ENCODE measurements at regions not wholly inside any gene's neighbourhood (a gene's known extent, or its start where the extent isn't known, plus 50 kb on each side); places are given as distances from the start of the nearest gene placed in this dataset.
"Not testable (repeated sequence)": the region's sequence is repeated elsewhere in the genome, so short reads cannot be mapped to it uniquely, and the experiment has no call there.

- H3K4me3 ChIP-seq (ENCODE audit: low read length in 2 of 2), result no peak overlapping the region
- H3K4me1 ChIP-seq (ENCODE audit: control insufficient read depth in 2 of 2, insufficient read depth in 2 of 2, low read length in 2 of 2), result no peaks in the 10 kb centered on the region
These were observed 97.4 kb upstream of the UGP2 start for GRCh38 chr2:63743982-63744966.

GRCh38 chr2:63746548-63746947 lies 95.1 kb upstream of the UGP2 start:
- not testable (repeated sequence) for H3K9ac ChIP-seq (ENCODE audit: low read depth in 1 of 2, low read length in 2 of 2); H3K27ac ChIP-seq (ENCODE audit: low read depth in 2 of 2, low read length in 2 of 2); H3K4me3 ChIP-seq (ENCODE audit: low read length in 2 of 2); H3K27me3 ChIP-seq (ENCODE audit: control insufficient read depth in 2 of 2, insufficient read depth in 2 of 2, low read length in 2 of 2); H3K36me3 ChIP-seq (ENCODE audit: control insufficient read depth in 2 of 2, insufficient read depth in 2 of 2, low read length in 2 of 2); H3K9me3 ChIP-seq (ENCODE audit: control insufficient read depth in 2 of 2, low read length in 2 of 2); H3K4me1 ChIP-seq (ENCODE audit: control insufficient read depth in 2 of 2, insufficient read depth in 2 of 2, low read length in 2 of 2)

More at GRCh38 chr2:63743982-63744966, 97.4 kb upstream of the UGP2 start:
- H3K9me3 ChIP-seq (ENCODE audit: control insufficient read depth in 2 of 2, low read length in 2 of 2), result peaks cover 0 to 2% of the 10 kb centered on the region in 2 donors
- no peaks in the 10 kb centered on the region for H3K36me3 ChIP-seq (ENCODE audit: control insufficient read depth in 2 of 2, insufficient read depth in 2 of 2, low read length in 2 of 2)
- no peaks in the 10 kb centered on the region for H3K27me3 ChIP-seq (ENCODE audit: control insufficient read depth in 2 of 2, insufficient read depth in 2 of 2, low read length in 2 of 2)
- H3K27ac ChIP-seq (ENCODE audit: low read depth in 2 of 2, low read length in 2 of 2), result no peak overlapping the region
- H3K9ac ChIP-seq (ENCODE audit: low read depth in 1 of 2, low read length in 2 of 2), result no peak overlapping the region

GRCh38 chr2:63751901-63752300 lies 89.8 kb upstream of the UGP2 start:
- Histone ChIP-seq H3K36me3 (ENCODE audit: control insufficient read depth in 2 of 2, insufficient read depth in 2 of 2, low read length in 2 of 2) (no peaks in the 10 kb centered on the region), H3K9me3 (ENCODE audit: control insufficient read depth in 2 of 2, low read length in 2 of 2) (peaks cover 0 to 2% of the 10 kb centered on the region in 2 donors), H3K27ac (ENCODE audit: low read depth in 2 of 2, low read length in 2 of 2) (no peak overlapping the region), H3K9ac (ENCODE audit: low read depth in 1 of 2, low read length in 2 of 2) (no peak overlapping the region), H3K4me1 (ENCODE audit: control insufficient read depth in 2 of 2, insufficient read depth in 2 of 2, low read length in 2 of 2) (no peaks in the 10 kb centered on the region), H3K4me3 (ENCODE audit: low read length in 2 of 2) (no peak overlapping the region), H3K27me3 (ENCODE audit: control insufficient read depth in 2 of 2, insufficient read depth in 2 of 2, low read length in 2 of 2) (no peaks in the 10 kb centered on the region)

GRCh38 chr2:63755216-63755615 lies 86.5 kb upstream of the UGP2 start:
- Histone ChIP-seq H3K4me1 (ENCODE audit: control insufficient read depth in 2 of 2, insufficient read depth in 2 of 2, low read length in 2 of 2) (no peaks in the 10 kb centered on the region), H3K9me3 (ENCODE audit: control insufficient read depth in 2 of 2, low read length in 2 of 2) (no peaks in the 10 kb centered on the region), H3K9ac (ENCODE audit: low read depth in 1 of 2, low read length in 2 of 2) (no peak overlapping the region), H3K4me3 (ENCODE audit: low read length in 2 of 2) (no peak overlapping the region), H3K36me3 (ENCODE audit: control insufficient read depth in 2 of 2, insufficient read depth in 2 of 2, low read length in 2 of 2) (no peaks in the 10 kb centered on the region), H3K27ac (ENCODE audit: low read depth in 2 of 2, low read length in 2 of 2) (no peak overlapping the region), H3K27me3 (ENCODE audit: control insufficient read depth in 2 of 2, insufficient read depth in 2 of 2, low read length in 2 of 2) (no peaks in the 10 kb centered on the region)

GRCh38 chr2:63755965-63756364 lies 85.7 kb upstream of the UGP2 start:
- Histone ChIP-seq H3K9ac (ENCODE audit: low read depth in 1 of 2, low read length in 2 of 2) (no peak overlapping the region), H3K9me3 (ENCODE audit: control insufficient read depth in 2 of 2, low read length in 2 of 2) (no peaks in the 10 kb centered on the region), H3K36me3 (ENCODE audit: control insufficient read depth in 2 of 2, insufficient read depth in 2 of 2, low read length in 2 of 2) (no peaks in the 10 kb centered on the region), H3K4me3 (ENCODE audit: low read length in 2 of 2) (no peak overlapping the region), H3K27ac (ENCODE audit: low read depth in 2 of 2, low read length in 2 of 2) (no peak overlapping the region), H3K4me1 (ENCODE audit: control insufficient read depth in 2 of 2, insufficient read depth in 2 of 2, low read length in 2 of 2) (no peaks in the 10 kb centered on the region), H3K27me3 (ENCODE audit: control insufficient read depth in 2 of 2, insufficient read depth in 2 of 2, low read length in 2 of 2) (no peaks in the 10 kb centered on the region)

- peaks cover 0 to 6% of the 10 kb centered on the region in 2 donors for H3K9me3 ChIP-seq (ENCODE audit: control insufficient read depth in 2 of 2, low read length in 2 of 2)
- no peak overlapping the region for H3K4me3 ChIP-seq (ENCODE audit: low read length in 2 of 2)
- H3K27me3 ChIP-seq (ENCODE audit: control insufficient read depth in 2 of 2, insufficient read depth in 2 of 2, low read length in 2 of 2), result no peaks in the 10 kb centered on the region
- H3K36me3 ChIP-seq (ENCODE audit: control insufficient read depth in 2 of 2, insufficient read depth in 2 of 2, low read length in 2 of 2), result no peaks in the 10 kb centered on the region
- H3K27ac ChIP-seq (ENCODE audit: low read depth in 2 of 2, low read length in 2 of 2), result no peak overlapping the region
- peaks cover 3 to 10% of the 10 kb centered on the region in 2 donors for H3K4me1 ChIP-seq (ENCODE audit: control insufficient read depth in 2 of 2, insufficient read depth in 2 of 2, low read length in 2 of 2)
- no peak overlapping the region for H3K9ac ChIP-seq (ENCODE audit: low read depth in 1 of 2, low read length in 2 of 2)
These were observed 78.2 kb upstream of the UGP2 start for GRCh38 chr2:63763391-63763941.

- H3K9me3 ChIP-seq (ENCODE audit: control insufficient read depth in 2 of 2, low read length in 2 of 2), result peaks cover 0 to 6% of the 10 kb centered on the region in 2 donors
- peak overlapping the region; percentile 33 to 65 for H3K27ac ChIP-seq (ENCODE audit: low read depth in 2 of 2, low read length in 2 of 2)
- H3K27me3 ChIP-seq (ENCODE audit: control insufficient read depth in 2 of 2, insufficient read depth in 2 of 2, low read length in 2 of 2), result no peaks in the 10 kb centered on the region
- H3K4me3 ChIP-seq (ENCODE audit: low read length in 2 of 2), result no peak overlapping the region
- no peaks in the 10 kb centered on the region for H3K36me3 ChIP-seq (ENCODE audit: control insufficient read depth in 2 of 2, insufficient read depth in 2 of 2, low read length in 2 of 2)
- peaks cover 3 to 10% of the 10 kb centered on the region in 2 donors for H3K4me1 ChIP-seq (ENCODE audit: control insufficient read depth in 2 of 2, insufficient read depth in 2 of 2, low read length in 2 of 2)
- no peak overlapping the region for H3K9ac ChIP-seq (ENCODE audit: low read depth in 1 of 2, low read length in 2 of 2)
These were observed 77.1 kb upstream of the UGP2 start for GRCh38 chr2:63764630-63765029.

- no peak overlapping the region for H3K9ac ChIP-seq (ENCODE audit: low read depth in 1 of 2, low read length in 2 of 2)
- H3K4me3 ChIP-seq (ENCODE audit: low read length in 2 of 2), result peak overlapping the region in 1 of 2 donors; percentile 2
- peaks cover 3 to 10% of the 10 kb centered on the region in 2 donors for H3K4me1 ChIP-seq (ENCODE audit: control insufficient read depth in 2 of 2, insufficient read depth in 2 of 2, low read length in 2 of 2)
- peaks cover 0 to 6% of the 10 kb centered on the region in 2 donors for H3K9me3 ChIP-seq (ENCODE audit: control insufficient read depth in 2 of 2, low read length in 2 of 2)
- peak overlapping the region; percentile 65 to 66 for H3K27ac ChIP-seq (ENCODE audit: low read depth in 2 of 2, low read length in 2 of 2)
- no peaks in the 10 kb centered on the region for H3K36me3 ChIP-seq (ENCODE audit: control insufficient read depth in 2 of 2, insufficient read depth in 2 of 2, low read length in 2 of 2)
- no peaks in the 10 kb centered on the region for H3K27me3 ChIP-seq (ENCODE audit: control insufficient read depth in 2 of 2, insufficient read depth in 2 of 2, low read length in 2 of 2)
These were observed 76.6 kb upstream of the UGP2 start for GRCh38 chr2:63765117-63765516.

GRCh38 chr2:63767307-63767706 lies 74.4 kb upstream of the UGP2 start:
- Histone ChIP-seq H3K36me3 (ENCODE audit: control insufficient read depth in 2 of 2, insufficient read depth in 2 of 2, low read length in 2 of 2) (no peaks in the 10 kb centered on the region), H3K9me3 (ENCODE audit: control insufficient read depth in 2 of 2, low read length in 2 of 2) (peaks cover 0 to 6% of the 10 kb centered on the region in 2 donors), H3K27ac (ENCODE audit: low read depth in 2 of 2, low read length in 2 of 2) (no peak overlapping the region), H3K4me1 (ENCODE audit: control insufficient read depth in 2 of 2, insufficient read depth in 2 of 2, low read length in 2 of 2) (peaks cover 3 to 10% of the 10 kb centered on the region in 2 donors), H3K4me3 (ENCODE audit: low read length in 2 of 2) (no peak overlapping the region), H3K9ac (ENCODE audit: low read depth in 1 of 2, low read length in 2 of 2) (no peak overlapping the region), H3K27me3 (ENCODE audit: control insufficient read depth in 2 of 2, insufficient read depth in 2 of 2, low read length in 2 of 2) (no peaks in the 10 kb centered on the region)

- no peak overlapping the region for H3K4me3 ChIP-seq (ENCODE audit: low read length in 2 of 2)
- no peaks in the 10 kb centered on the region for H3K36me3 ChIP-seq (ENCODE audit: control insufficient read depth in 2 of 2, insufficient read depth in 2 of 2, low read length in 2 of 2)
- H3K27ac ChIP-seq (ENCODE audit: low read depth in 2 of 2, low read length in 2 of 2), result no peak overlapping the region
- H3K9ac ChIP-seq (ENCODE audit: low read depth in 1 of 2, low read length in 2 of 2), result no peak overlapping the region
- H3K9me3 ChIP-seq (ENCODE audit: control insufficient read depth in 2 of 2, low read length in 2 of 2), result peaks cover 0 to 6% of the 10 kb centered on the region in 2 donors
- no peaks in the 10 kb centered on the region for H3K27me3 ChIP-seq (ENCODE audit: control insufficient read depth in 2 of 2, insufficient read depth in 2 of 2, low read length in 2 of 2)
- peaks cover 3 to 10% of the 10 kb centered on the region in 2 donors for H3K4me1 ChIP-seq (ENCODE audit: control insufficient read depth in 2 of 2, insufficient read depth in 2 of 2, low read length in 2 of 2)
These were observed 73.6 kb upstream of the UGP2 start for GRCh38 chr2:63768051-63768450.
